GM18873 (cell line): ENCODE measurements at regions not wholly inside any gene's neighbourhood (a gene's known extent, or its start where the extent isn't known, plus 50 kb on each side); places are given as distances from the start of the nearest gene placed in this dataset.

ENCODE experiments used
- ATAC-seq: cut with Tn5 transposase; IDR thresholded peaks from one replicate; pipeline ENCODE4 v1.9.1; 2021; ENCODE audit warnings: mild to moderate bottlenecking, moderate library complexity, moderate number of reproducible peaks; ENCODE audit not compliant: unreplicated experiment, low FRiP score

- ATAC-seq: no peak
These were observed 85.6 kb downstream of the C5orf15 start for GRCh38 chr5:133882846-133883245.

DNA sequence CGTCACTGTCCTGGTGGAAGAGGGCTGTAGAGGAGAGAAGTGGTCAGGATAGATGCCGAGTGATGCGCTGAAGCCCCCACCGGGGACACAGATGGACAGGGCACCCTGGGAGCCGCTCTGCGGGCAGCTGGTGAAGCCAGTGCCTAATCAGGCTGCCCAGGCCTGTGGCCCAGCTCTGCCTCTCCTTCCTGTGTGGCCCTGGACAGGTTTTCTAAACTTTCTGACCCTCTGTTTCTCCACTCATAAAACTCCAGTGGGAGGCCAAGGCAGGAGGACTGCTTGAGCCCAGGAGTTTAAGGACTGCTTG is 86.1 kb downstream of the C5orf15 start:
- ATAC-seq: no peak

DNA sequence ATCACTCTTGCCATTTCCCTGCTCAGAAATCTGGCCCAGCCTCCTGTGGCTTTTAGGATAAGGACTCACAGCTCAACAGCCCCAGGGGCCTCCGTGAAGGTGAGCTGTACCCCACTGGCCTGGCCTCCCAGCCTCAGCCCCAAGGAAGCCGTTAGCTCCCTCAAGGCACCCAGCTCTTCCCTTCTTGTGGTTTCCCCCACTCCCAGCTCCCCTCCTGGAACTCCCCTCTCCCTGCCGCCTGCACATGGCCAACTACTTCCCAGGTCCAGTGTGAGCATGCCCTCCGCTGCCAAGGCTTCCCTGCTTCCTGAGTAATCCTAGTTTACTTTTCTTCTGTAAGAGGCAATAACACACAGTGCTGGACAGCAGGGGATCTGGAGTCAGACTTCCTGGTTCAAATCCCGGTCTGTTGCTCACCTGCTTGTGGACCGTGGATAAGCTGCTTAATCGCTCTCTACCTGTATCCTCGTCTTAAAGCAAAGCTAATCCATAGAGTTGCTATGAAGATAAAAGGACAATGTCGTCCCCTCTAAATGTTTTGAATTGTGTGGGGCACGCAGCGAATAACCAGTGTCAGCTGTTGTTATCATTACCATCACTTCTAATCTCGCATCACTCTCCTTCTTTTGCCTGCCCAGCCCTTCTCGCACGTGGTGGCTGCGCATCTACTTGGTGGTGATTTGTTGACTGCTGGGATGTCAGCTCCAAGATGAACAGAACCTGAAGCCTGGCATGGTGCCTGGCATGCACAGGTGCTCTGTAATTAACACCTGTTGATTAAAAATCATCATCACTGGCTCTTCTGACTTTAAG is 86.6 kb downstream of the C5orf15 start:
- no peak for ATAC-seq

DNA sequence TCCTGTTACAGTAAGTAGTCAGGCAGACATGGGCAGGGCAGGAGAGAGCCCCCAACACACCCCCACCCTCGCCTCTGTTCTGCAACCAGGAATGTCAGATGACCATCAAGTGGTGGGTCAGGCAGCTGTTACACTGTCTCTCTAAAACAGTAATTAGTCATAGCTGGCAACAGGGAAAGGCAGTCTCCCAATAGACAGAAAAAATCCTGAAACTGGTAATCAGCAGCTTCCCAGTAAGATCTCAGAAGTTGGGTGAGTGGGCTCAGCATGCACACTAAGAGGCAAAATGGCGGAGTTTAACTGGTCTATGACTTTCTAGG is 90.2 kb downstream of the C5orf15 start:
- ATAC-seq: no peak

GRCh38 chr5:133877351-133878235 is 90.8 kb downstream of the C5orf15 start:
- ATAC-seq: no peak

GRCh38 chr5:133876266-133876665 is 92.2 kb downstream of the C5orf15 start:
- no peak for ATAC-seq

DNA sequence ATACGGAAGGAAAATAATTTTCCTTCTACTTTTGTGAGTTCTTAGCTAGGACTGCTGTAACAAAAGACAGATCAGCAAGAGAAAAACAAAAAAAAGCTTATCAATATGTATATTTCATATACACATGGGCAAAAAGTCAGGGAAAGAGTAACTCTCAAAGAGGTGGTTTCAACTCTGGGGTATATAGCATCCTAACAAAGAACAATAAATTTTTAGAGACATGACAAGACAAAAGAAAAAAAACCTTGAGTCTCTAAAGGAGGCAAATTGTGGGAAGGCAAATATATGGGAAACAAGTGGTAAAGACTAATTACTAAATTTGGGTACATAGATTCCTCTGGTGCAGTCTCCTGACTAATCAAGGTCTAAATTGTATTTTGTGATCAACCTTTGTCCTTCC is 93.2 kb downstream of the C5orf15 start:
- ATAC-seq: no peak

- no peak for ATAC-seq
These were observed 95.0 kb downstream of the C5orf15 start for GRCh38 chr5:133873449-133873848.

DNA sequence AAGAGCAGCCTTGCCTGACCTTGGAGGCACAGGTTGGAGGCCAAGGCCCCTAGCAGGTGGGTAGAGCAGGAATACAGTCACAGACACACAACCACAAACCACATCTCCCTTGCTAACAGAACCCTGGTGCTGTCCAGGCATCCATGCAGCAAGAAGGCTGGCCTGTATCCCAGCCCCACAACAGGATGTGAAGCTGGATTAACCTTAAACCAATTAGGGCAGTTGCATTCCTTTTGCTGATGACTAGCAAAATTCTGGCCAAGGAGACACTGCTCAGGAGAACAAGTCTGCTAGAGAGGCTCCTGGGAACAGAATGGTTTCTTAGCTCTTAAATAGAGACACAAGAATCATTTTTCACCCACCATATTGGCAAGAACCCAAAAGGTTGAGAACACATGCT is 97.8 kb downstream of the C5orf15 start:
- no peak for ATAC-seq

- ATAC-seq: no peak
These were observed 98.7 kb downstream of the C5orf15 start for GRCh38 chr5:133869519-133870335.

DNA sequence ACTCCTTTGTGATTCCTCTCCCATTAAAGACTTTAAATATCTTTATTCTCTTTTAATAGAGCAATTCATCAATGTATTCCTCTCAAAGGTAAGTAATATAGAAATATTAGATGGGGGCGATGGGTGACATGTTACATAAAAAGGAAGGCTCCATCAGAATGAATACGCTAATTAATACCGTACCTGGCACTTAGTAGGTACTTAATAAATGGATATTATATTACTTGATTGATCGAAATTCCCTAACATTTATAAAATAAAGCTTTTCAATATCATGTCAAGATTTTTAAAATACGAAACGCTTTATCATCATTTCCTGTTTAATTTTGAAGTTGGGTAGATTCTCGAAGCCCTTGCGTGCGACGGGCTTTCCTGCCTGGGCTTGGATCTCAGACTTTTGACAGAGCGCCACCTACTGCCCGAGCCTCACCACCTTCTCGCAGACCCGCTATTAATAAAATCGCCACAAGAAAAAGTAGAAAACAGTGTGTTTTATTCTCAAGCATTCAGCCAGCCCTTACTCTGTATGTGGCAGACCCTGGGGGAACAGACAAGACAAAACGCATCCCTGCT is 99.4 kb downstream of the C5orf15 start:
- no peak for ATAC-seq

DNA sequence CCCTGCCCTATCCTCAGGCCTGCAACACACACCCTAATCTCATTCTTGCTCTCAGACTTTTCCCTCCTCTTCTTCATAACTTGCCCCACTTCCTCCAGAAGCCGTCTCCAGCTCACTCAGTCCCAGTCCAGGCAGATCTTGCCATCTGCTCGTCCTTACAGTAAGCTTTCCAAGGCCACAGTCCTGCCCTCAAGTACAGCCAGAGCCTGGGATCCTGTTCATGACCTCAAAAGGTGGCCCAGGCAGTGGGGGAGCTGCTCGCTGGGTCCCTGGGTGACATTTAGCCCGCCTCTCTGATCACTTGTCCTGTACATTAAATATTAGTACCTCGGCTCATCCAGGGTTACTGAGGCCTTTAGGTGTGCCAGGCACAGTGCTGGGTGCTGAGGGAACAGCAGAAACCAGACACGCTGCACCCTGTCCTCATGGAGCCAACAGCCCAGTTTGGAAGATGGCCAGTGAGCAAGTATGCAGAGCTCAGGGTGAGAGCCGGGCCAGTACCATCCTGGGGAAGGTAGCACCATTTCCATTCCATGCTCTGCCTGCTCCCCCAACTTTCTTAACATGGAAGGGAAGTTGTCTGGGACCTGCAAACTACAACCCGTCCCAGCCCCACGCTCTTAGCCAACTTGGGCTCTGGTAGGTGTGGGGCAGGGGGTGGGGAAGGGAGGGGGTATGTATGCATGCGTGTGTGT is 100.4 kb downstream of the C5orf15 start:
- ATAC-seq: no peak

- no peak for ATAC-seq
These were observed 101.1 kb downstream of the C5orf15 start for GRCh38 chr5:133867341-133867740.

GRCh38 chr5:133866903-133867245 is 101.6 kb downstream of the C5orf15 start:
- ATAC-seq: no peak

GRCh38 chr5:133866160-133866902 is 102.1 kb downstream of the C5orf15 start:
- no peak for ATAC-seq

DNA sequence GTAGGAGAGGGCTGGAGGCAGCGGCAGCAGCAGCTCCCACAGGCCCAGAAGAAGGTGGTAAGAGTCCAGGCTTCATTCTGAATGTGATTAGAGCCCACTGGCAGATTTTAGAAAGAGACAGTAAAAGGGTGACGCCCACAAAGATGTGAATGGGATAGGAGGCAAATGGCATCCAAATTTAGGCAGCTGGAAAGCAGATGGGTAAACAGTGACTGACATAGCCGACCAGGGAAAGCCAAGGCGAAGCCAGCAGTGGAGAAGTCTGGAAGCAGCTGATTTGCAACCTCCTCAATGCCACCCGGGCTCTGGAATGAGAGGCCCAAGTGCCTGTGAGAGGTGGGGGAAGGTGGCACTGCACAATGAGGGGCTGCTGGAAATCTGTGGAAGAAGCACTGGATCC is 103.3 kb downstream of the C5orf15 start:
- ATAC-seq: no peak

DNA sequence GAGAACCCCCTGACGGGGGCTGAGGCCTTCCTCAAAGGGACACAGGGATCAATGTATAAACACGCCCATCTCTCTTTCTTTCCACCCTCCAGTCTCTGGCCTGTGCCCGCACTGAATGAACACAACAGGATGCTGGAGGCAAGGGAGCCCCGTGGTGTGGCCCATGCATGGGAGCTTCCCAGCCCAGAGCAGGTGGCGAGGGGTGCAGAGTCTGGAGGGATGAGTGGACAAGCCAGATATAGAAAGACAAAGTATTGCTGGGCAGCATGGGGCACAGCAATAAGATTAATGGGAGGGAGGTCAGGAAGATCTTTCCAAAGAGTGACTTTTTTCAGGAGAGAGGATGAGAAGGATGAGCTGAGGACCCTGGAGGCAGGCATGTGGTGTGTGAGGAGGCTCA is 103.7 kb downstream of the C5orf15 start:
- ATAC-seq: no peak

DNA sequence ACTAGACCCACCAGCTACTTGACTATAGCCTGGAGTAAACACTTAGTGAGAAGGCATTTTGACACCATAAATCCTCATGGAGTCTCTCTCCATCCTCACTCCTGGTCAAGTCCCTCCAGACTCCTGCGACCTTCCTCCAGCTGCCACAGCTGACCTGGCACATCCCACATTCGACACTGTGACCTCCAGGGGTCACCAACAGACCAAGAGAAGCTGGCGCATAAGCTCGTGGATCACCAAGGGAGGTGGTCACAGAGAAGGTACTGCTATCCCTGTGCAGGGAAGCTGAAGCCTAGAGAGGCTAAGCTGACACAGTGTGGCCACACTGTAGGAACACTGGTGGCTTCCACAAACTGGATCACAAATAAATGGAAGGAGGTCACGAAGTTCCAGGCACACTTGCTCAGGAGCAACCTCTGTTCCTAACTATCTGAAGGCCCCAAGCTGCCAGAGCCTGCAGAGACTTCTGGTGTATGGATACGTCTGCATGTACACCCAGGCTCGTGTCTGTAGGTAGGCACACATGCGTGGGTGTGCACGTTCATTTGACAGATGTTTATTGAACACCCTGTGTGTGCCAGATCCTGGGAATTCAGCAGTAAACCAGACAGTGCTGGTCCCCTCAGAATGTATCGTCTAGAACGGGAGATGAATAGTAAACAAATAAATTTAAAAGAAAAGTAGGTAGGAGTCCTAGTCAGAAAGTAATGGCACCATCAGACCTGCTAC is 104.4 kb downstream of the C5orf15 start:
- no peak for ATAC-seq

GRCh38 chr5:133861161-133861737 is 107.2 kb downstream of the C5orf15 start:
- no peak for ATAC-seq
